ENCODE measurements at regions not wholly inside any gene's neighbourhood (a gene's known extent, or its start where the extent isn't known, plus 50 kb on each side); places are given as distances from the start of the nearest gene placed in this dataset.
"Not testable (repeated sequence)": the region's sequence is repeated elsewhere in the genome, so short reads cannot be mapped to it uniquely, and the experiment has no call there.

DNA sequence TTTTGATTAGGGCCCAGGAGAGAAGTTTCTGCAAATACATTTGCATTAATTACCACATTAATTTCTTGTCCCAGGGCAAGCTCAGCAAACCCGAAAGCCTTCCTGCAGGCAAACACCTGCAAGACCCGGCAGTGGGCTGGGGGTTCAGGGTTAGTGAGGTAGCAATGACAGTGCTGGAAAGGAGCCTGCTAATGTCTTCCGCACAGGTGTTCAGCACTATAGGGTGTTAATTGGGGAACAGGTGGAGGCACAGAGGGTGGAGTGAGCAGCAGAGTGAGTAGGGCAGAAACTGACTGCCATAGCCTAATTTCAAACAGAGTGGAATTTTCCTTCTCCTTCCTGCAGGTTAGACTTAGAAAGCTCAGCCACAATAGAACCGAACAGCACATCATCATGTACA, 50.9 kb upstream of the UBASH3B start:
- no peak for DNase-seq

DNA sequence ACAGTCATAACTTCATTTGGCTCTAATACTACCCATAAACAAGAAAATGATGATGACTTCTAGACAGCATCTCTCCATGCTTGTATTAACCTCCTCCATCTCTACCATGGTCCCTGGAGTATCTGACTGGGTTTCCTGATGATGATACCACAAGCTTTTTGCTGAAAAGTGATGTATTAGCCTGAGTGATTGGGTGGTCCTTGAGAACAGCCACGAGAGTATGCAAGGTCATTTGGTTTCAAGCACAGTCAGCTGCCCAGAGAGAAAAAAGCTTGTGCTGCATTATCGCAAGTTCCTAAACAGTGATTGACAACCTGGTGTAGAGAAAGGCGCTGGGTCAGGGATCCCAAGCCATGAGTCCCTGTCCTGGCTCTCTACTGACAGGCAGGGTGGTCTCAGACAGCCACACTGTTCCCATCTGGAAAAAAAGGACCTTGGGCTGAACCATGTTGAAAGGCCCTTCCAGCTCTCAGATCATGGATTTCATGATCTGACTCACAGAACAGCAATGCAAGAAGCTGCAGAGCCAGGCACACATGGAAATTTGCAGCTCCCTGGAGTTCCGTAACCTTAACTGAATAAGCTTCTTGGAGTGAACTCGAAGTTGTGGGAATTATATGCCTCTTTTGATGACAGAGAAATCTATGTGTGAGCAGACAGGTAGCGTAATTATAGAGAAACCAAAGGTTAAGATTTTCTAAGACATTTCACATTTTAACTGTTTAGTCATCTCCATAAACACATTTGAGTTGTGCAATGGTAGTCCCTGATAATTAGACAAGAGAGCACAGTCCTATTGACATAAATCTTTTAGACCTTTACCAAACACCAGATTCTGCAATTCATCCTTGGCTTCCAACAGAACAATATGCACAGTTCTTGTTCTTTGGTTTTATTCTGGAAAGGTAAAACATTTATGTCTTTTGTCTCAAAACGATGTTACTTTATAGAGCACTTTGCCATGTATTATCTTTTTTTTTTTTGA, 54.1 kb upstream of the UBASH3B start:
- DNase-seq, result no peak

DNA sequence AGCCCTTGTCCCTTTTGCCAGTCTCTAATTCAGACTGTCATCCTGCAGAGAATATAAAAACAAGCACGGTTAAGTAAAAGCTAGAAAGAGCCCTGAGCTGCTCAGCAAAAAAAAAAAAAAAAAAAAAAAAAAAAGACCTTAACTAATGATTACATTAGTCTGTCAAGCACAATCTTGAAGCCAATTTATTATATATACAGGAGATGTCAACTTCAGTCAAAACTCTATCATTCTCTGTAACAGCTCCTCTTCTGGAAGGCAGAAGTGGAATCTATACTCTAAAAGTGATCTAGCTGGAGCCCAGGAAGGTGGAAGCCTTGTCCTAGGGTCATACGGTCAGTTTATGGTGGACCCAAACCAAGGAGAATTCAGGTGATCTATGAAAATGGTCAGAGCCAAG, 55.2 kb upstream of the UBASH3B start:
- no peak for DNase-seq

DNA sequence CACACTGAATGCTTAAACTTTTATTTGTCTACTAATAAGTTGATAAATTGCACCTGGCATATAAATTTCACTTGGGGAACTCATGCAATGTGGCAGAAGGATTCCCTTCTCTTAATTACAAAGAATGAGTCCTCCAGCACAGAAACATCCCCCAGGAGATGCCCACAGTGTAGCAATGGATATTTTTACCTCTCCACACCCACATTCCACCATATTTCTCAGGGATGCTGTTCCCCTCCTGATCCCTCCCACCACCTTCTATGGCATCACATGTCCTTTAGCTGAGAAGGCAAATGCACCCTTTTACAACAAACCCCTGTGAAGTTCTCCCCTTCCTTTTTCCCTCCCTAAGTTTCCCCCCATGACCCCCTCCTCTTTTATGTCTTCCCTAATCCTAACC, 56.1 kb upstream of the UBASH3B start:
- no peak for DNase-seq

DNA sequence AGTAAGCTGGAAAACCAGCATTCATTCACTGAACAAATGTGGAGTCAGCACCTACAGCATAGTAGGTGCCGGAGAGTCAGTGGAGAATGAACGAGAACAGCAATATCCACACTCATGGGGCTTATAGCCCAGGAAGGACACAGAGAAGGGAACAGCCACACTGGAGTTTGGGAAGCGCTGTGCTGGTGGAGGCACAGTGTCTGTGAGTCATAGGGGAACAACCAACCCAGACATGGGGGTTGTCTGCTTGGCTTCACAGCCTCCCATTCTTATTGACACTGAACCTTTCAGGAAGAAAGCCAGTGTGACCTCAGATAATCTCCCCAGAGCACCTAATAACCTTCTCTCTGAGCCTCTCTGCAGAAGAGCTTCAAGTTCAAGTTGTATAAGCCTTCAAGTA, 56.6 kb upstream of the UBASH3B start:
- DNase-seq, result no peak

DNA sequence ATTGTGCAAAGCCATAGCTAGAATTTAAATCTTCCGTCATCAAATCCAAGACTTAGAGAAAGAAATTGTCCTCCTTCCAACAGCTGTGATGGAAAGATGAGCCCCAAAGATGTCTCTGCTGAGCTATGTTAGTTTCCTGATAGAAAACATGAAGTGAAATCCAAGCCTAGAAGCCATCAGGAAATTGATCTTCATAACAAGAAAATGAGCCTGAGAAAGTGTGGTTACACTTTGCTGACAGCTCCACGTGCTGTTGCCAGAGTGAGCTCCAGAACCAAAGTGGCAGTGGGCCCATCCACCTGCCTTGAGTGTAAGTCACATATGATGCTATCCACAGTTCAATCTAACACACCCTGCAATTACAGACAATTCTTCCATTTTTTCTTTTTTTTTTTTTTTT, 58.0 kb upstream of the UBASH3B start:
- DNase-seq, result no peak

DNA sequence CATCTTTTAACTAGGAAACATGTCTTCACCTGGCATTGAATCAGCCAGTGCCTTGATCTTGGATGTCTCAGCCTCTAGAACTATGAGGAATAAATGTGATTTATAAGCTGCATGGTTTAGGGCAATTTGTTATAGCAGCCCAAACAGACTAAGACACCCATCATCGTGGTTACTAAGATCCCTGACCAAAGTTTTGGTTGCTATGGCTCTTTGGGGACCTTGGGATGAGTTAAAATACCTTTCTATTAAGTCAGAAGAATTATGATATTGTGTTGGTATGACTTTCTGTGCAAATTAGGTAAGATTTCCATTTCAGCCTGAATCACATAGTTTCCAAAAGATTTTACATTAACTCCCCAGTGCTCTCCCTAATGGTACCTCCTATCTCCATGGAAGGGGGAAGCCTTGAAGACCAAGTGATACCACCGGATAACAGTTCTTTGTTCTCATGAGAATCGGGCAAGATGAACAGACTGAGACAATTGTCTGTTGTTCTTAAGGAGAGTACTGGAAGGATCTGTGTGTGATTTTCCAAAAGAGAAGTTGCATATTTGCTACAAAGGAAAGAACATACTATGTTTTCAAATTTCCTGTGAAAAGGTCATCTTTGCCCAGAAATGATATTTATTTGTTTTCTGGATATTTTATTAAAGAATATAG, 60.4 kb upstream of the UBASH3B start:
- no peak for DNase-seq

DNA sequence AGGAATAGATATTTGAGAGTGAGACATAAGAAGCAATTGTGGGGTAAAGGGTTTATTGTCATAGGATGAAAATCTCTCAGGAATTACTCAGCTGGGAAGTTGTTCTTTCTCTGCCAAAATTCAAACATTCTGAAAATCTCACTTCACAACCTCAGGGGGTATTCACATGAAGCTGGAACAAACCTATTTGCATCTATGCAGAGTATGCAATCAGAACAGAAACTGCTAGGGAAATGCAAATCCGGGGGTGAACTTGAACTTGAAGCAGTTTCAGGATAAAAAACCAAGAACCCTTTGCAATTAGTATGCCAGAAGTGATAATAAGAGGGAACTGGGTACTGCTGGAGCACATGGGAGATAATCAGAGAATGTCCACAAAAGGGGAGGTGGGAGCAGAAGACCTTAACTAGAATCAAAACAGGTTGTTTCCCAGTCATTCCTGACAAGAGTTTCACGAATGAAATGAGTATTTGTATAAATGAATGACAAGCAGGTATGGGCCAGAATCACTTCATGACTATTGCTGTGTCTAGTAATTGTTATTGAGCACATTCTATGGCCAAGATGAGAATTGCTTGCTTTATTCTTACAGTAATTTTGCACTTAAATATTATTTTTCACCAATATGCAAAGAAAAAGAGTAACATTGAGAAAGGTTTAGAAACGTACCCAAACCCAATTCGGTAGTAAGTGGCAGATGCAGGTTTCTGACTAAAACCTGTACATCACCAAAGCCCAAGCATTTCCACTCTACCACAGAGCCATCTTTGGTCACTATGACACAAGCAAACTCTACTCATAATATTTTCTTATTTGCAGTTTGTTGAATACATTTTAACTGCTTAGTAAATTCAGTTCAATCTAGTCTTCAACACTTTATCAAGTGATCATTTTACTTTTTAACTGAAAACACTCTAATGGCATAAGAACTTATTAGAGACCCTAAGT, 61.8 kb upstream of the UBASH3B start:
- DNase-seq, result no peak

DNA sequence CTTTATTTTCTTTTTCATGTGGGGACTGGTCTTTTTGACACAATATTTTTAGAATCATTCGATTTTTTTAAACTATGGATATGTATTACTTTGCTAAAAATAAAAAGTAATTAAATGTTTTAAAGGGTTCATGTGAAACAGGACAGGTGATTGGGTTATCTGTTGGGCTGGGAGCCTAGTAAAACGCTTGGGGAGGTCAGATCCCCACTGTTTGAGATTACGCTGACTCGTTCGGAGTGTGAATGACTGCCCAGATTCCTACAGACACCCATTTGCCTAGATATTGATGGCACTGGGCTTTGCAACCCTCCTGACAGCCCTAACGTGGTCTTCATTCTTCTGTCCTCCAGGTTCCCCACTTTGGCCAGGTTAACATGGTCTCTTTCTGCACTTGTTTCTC, 62.9 kb upstream of the UBASH3B start:
- no peak for DNase-seq

DNA sequence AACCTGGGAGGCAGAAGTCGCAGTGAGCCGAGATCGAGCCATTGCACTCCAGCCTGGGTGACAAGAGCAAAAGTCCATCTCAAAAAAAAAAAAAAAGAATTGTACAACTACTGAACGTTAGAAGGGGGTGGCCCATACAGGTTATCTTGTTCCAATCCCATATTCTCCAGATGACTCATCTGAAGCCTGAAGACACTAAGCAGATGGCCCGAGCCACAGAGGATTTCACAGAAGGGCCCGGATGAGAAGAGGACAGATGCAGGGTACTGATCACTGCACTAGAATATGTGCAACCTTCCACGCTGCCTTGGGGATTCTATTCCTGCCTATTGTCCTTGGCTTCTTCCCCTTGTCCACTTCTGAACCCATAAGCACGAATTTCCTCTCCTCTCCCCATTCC, 70.9 kb upstream of the UBASH3B start:
- no peak for DNase-seq

DNA sequence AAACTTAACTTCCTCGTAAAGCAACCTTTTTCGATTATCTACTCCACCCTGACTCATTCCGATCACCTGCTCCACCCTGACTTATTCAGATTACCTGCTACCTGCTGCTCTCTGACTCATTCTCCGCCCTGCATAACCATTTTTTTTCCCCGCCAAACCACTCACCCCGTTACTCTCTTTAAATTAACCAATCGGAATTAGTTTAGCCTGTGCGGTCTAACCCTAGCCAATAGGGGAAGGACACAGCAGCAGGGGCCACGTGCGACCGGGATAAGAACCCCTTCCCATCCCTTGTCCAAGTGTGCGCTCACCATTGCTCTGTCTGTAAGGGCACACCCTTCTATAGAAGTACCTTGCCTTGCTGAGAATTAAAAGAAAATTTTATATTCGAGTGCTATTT, 75.5 kb upstream of the UBASH3B start:
- not testable (repeated sequence) for DNase-seq

DNA sequence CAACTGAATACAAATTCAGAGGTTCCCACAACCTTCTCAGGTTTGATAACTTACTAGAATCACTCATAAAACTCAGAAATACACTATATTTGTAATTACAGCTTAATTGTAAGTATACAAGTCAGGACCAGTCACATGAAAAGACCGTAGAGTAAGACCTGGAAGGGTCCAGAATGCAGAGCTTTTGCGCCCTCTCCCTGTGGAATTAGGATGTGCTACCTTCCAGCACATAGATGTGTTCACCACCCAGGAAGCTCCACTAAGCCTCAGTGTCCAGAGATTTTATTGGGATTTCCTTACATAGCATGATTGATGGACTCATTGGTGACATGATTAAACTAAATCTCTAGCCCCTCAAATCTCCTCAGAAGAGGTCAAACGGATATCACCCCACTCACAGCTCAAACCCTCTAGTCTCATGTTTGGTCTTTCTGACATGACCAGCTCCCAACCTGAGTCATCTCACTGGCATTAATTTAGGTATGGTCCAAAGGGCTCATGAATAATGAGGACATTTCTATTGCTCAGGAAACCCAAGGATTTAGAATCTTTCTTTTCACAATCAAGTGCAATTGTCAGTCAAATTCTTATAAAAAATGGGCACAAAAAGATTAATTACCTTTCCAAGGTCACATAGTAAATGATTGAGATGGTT, 77.2 kb upstream of the UBASH3B start:
- no peak for DNase-seq

DNA sequence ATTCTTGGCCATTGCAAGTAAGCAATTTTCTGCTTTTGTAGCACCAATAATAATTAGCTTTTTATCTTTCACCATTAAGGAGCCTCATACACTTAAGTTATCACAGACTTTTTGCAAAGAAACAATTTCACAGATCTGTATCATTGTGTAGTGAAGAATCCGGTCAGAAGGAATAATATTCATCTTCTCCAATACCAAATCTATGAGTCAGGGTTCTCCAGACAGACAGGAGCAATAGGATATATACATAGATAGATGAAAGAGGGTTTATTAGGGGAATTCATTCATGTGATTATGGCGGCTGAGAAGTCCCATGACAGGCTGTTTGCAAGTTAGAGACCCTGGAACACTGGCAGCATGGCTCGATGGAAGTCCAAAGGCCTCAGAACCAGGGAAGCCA, 82.9 kb upstream of the UBASH3B start:
- no peak for DNase-seq

DNA sequence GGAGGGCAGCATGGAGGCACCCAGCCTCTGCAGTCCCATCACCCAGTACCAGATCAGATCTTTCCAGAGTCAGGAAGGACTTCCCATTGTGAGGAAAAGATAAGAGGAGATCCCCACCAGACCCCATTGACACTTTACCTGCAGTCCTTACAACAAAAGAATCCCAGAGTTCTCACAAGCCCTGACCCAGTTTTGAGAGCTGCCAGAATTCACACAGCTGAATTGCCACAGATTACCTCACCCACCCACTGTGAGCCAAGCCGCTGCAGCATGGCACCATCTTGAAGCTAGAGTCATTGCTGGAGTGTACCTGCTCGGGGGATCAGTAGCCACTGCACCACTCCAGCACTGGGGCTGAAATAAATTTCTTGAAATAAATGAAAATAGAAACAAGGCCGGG, 91.8 kb upstream of the UBASH3B start:
- DNase-seq, result no peak

DNA sequence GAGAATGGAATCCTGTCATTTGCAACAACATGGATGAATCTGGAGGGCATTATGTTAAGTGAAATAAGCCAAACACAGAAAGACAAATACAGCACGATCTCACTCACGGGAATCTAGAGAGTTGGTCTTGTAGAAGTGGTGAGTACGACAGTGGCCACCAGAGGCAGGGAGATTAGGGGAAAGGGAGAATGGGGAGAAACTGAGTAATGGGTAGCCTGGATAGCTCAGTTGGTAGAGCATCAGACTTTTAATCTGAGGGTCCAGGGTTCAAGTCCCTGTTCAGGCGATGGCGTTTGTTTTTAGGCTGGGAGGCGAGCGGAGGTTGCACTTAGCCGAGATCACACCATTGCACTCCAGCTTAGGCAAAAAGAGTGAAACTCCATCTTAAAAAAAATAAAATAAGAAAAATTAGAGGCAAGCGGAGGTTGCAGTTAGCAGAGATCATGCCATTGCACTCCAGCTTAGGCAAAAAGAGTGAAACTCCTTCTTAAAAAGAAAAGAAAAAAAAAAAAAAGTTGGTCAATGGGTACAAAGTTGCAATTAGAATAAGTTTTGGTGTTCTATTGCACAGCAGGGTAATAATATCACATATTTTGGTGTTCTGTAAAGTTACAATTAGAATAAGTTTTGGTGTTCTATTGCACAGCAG, 95.7 kb upstream of the UBASH3B start:
- no peak for DNase-seq

DNA sequence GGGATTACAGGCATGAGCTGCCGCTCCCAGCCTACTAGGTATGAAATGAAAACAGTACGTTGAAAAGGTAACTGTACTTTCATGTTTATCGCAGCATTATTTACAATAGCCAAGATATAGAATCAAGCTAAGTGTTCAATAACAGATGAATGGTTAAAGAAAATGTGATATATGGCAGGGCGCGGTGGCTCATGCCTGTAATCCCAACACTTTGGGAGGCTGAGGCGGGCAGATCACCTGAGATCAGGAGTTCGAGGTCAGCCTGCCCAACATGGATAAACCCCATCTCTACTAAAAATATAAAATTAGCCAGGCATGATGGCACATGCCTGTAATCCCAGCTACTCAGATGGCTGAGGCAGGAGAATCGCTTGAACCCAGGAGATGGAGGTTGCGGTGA, 96.3 kb upstream of the UBASH3B start:
- DNase-seq, result not testable (repeated sequence)

DNA sequence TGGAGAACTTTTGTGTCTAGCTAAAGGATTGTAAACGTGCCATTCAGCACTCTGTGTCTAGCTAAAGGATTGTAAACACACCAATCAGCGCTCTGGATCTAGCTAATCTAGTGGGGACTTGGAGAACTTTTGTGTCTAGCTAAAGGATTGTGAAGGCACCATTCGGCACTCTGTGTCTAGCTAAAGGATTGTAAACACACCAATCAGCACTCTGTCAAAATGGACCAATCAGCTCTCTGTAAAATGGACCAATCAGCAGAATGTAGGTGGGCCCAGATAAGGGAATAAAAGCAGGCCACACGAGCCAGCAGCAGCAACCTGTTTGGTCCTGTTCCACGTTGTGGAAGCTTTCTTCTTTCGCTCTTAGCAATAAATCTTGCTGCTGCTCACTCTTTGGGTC, 98.4 kb upstream of the UBASH3B start:
- not testable (repeated sequence) for DNase-seq

DNA sequence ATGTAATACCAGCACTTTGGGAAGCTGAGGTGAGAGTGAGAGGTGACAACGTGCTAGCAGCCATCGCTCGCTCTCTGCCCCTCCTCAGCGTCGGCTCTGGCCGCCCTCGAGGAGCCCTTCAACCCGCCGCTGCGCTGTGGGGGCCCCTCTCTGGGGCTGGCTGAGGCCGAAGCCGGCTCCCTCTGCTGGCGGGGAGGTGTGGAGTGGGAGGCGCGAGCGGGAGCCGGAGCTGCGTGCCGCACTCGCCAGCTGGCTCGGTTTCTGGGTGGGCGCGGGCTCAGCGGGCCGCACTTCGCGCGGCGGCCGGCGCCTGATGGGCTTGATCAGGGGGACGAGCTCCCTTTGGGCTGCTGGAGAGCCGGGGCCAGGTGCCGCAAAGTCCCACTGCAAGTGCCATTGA, 98.9 kb upstream of the UBASH3B start:
- DNase-seq, result no peak

DNA sequence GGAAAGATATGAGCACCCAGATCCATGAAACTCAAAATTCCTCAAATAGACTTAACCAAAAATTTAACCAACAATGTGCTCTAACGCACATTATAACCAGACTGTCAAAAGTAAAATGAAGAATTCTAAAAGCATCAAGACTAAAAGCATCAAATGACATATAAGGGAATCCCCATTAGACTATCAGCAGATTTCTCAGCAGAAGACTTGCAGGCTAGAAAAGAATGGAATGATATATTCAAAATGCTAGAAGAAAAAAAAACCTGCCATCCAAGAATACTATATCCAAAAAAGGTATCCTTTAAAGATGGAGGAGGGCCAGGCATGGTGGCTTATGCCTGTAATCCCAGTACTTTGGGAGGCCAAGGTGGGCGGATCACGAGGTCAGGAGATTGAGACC, 117.5 kb upstream of the UBASH3B start:
- no peak for DNase-seq

DNA sequence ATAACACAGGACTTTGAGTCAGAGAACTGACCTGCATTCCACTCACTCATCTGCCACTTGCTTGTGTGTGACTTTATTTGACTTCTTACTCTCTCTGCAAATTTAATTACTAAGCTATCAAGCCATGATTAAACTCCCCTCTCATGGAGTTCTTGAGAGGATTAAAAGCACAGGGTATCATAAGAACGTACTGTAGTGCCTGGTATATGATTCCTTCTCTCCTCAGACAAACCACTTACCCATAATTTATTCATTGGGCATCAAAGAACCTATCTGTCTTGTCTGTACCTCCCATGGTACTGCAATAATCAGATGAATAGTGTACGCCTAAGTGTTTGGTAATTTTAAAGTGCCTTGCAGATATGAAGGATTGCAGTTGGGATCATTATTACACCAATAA, 130.6 kb upstream of the UBASH3B start:
- DNase-seq, result no peak

DNA sequence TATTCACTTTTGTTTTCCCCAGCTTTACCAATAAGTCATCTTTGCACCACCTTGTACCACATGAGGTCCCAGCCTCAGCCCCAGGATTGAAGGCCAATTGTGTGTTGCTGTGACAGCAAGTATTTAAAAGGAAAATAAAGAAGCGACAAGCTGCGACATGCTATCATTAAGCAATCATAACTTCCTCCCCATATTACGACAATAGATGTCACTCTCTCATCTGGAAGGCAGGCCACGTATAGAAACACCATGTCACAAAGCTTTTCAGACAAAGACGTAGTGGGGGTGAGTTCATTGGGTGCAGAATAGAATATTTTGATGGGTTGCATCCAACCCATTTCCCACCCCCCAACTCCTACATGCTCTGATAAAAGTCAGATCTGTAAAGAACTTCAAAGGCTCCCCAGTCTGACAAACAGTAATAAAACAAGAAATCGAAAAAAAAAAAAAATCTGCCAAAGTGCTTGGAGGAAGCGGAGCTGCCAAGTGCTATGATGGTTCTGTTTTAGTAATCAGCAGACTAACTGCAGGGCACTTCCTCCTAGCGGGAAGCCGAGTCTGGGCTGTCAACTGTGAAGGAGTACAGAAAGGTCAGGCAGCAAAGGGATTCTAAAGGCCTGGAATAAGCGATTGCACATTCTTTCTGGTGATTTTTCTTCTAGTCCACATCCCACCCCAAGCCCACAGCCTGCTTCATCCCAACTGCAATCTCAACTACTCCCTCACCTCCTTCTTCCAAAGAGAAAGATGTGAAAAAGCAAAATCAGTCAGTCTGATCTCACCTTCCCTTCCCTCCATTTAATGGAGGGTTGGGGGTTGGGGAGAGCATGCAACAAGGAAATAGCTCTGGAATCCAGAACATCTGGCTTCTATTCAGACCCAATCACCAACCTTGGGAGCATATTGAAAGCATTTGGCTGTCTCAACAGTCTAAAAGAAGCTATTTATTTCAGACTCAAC, 131.4 kb upstream of the UBASH3B start:
- no peak for DNase-seq
